ENCODE measurements at regions not wholly inside any gene's neighbourhood (a gene's known extent, or its start where the extent isn't known, plus 50 kb on each side); places are given as distances from the start of the nearest gene placed in this dataset.

- DNase-seq (ENCODE audit: insufficient read length, low spot score) (no peak), FAIRE-seq (no peak)
- TF ChIP-seq POLR2A (IDR thresholded peaks at IDR 0.05; ENCODE audit: low read depth, low read length) (no peak), POLR2AphosphoS5 (IDR thresholded peaks at IDR 0.05; ENCODE audit: low read depth, low read length) (no peak), TAF1 (IDR thresholded peaks at IDR 0.05; ENCODE audit: low read depth, low read length) (no peak), PAX5 (IDR thresholded peaks at IDR 0.05; ENCODE audit: insufficient read depth, low read length, severe bottlenecking) (no peak), POU2F2 (IDR thresholded peaks at IDR 0.05; ENCODE audit: low read depth, low read length) (no peak), SPI1 (IDR thresholded peaks at IDR 0.05; ENCODE audit: low read depth, low read length) (no peak)
These were observed 654.4 kb upstream of the NR5A2 start for GRCh38 chr1:199373139-199373538.

GRCh38 chr1:199377211-199377610 lies 650.3 kb upstream of the NR5A2 start:
- FAIRE-seq (no peak), DNase-seq (ENCODE audit: insufficient read length, low spot score) (no peak)
- no peak for TF ChIP-seq POU2F2 (IDR thresholded peaks at IDR 0.05; ENCODE audit: low read depth, low read length)
- no peak for TF ChIP-seq POLR2AphosphoS5 (IDR thresholded peaks at IDR 0.05; ENCODE audit: low read depth, low read length)
- TF ChIP-seq POLR2A (IDR thresholded peaks at IDR 0.05; ENCODE audit: low read depth, low read length), result no peak
- no peak for TF ChIP-seq PAX5 (IDR thresholded peaks at IDR 0.05; ENCODE audit: insufficient read depth, low read length, severe bottlenecking)
- TF ChIP-seq TAF1 (IDR thresholded peaks at IDR 0.05; ENCODE audit: low read depth, low read length), result no peak
- TF ChIP-seq SPI1 (IDR thresholded peaks at IDR 0.05; ENCODE audit: low read depth, low read length), result no peak

- TF ChIP-seq SPI1 (IDR thresholded peaks at IDR 0.05; ENCODE audit: low read depth, low read length) (no peak), POLR2A (IDR thresholded peaks at IDR 0.05; ENCODE audit: low read depth, low read length) (no peak), TAF1 (IDR thresholded peaks at IDR 0.05; ENCODE audit: low read depth, low read length) (no peak), PAX5 (IDR thresholded peaks at IDR 0.05; ENCODE audit: insufficient read depth, low read length, severe bottlenecking) (no peak), POLR2AphosphoS5 (IDR thresholded peaks at IDR 0.05; ENCODE audit: low read depth, low read length) (no peak), POU2F2 (IDR thresholded peaks at IDR 0.05; ENCODE audit: low read depth, low read length) (no peak)
These were observed 643.7 kb upstream of the NR5A2 start for GRCh38 chr1:199383793-199384192.

GRCh38 chr1:199394856-199395255 lies 632.7 kb upstream of the NR5A2 start:
- no peak for FAIRE-seq
- no peak for DNase-seq (ENCODE audit: insufficient read length, low spot score)
- TF ChIP-seq TAF1 (IDR thresholded peaks at IDR 0.05; ENCODE audit: low read depth, low read length) (no peak), POLR2A (IDR thresholded peaks at IDR 0.05; ENCODE audit: low read depth, low read length) (no peak), PAX5 (IDR thresholded peaks at IDR 0.05; ENCODE audit: insufficient read depth, low read length, severe bottlenecking) (no peak)

More at GRCh38 chr1:199383793-199384192, 643.7 kb upstream of the NR5A2 start:
- DNase-seq (ENCODE audit: insufficient read length, low spot score) (no peak), FAIRE-seq (no peak)

GRCh38 chr1:199396456-199396855 lies 631.1 kb upstream of the NR5A2 start:
- DNase-seq (ENCODE audit: insufficient read length, low spot score) (no peak), FAIRE-seq (no peak)
- TF ChIP-seq POU2F2 (IDR thresholded peaks at IDR 0.05; ENCODE audit: low read depth, low read length) (no peak), POLR2AphosphoS5 (IDR thresholded peaks at IDR 0.05; ENCODE audit: low read depth, low read length) (no peak), SPI1 (IDR thresholded peaks at IDR 0.05; ENCODE audit: low read depth, low read length) (no peak), PAX5 (IDR thresholded peaks at IDR 0.05; ENCODE audit: insufficient read depth, low read length, severe bottlenecking) (no peak), POLR2A (IDR thresholded peaks at IDR 0.05; ENCODE audit: low read depth, low read length) (no peak), TAF1 (IDR thresholded peaks at IDR 0.05; ENCODE audit: low read depth, low read length) (no peak)

GRCh38 chr1:199399996-199400724 lies 627.4 kb upstream of the NR5A2 start:
- DNase-seq (ENCODE audit: insufficient read length, low spot score) (no peak), FAIRE-seq (peak; percentile 76)
- TF ChIP-seq PAX5 (IDR thresholded peaks at IDR 0.05; ENCODE audit: insufficient read depth, low read length, severe bottlenecking) (no peak), SPI1 (IDR thresholded peaks at IDR 0.05; ENCODE audit: low read depth, low read length) (peak; percentile 52; the same call in 1 of the 2 replicates)

- DNase-seq (ENCODE audit: insufficient read length, low spot score) (no peak), FAIRE-seq (no peak)
- TF ChIP-seq SPI1 (IDR thresholded peaks at IDR 0.05; ENCODE audit: low read depth, low read length) (no peak), TAF1 (IDR thresholded peaks at IDR 0.05; ENCODE audit: low read depth, low read length) (no peak), POU2F2 (IDR thresholded peaks at IDR 0.05; ENCODE audit: low read depth, low read length) (no peak), PAX5 (IDR thresholded peaks at IDR 0.05; ENCODE audit: insufficient read depth, low read length, severe bottlenecking) (no peak), POLR2A (IDR thresholded peaks at IDR 0.05; ENCODE audit: low read depth, low read length) (no peak), POLR2AphosphoS5 (IDR thresholded peaks at IDR 0.05; ENCODE audit: low read depth, low read length) (no peak)
These were observed 623.9 kb upstream of the NR5A2 start for GRCh38 chr1:199403531-199404116.

GRCh38 chr1:199404191-199404590 lies 623.3 kb upstream of the NR5A2 start:
- DNase-seq (ENCODE audit: insufficient read length, low spot score), result no peak
- no peak for FAIRE-seq
- no peak for TF ChIP-seq POLR2AphosphoS5 (IDR thresholded peaks at IDR 0.05; ENCODE audit: low read depth, low read length)
- no peak for TF ChIP-seq POU2F2 (IDR thresholded peaks at IDR 0.05; ENCODE audit: low read depth, low read length)
- TF ChIP-seq SPI1 (IDR thresholded peaks at IDR 0.05; ENCODE audit: low read depth, low read length), result no peak
- no peak for TF ChIP-seq TAF1 (IDR thresholded peaks at IDR 0.05; ENCODE audit: low read depth, low read length)
- TF ChIP-seq POLR2A (IDR thresholded peaks at IDR 0.05; ENCODE audit: low read depth, low read length), result no peak
- TF ChIP-seq PAX5 (IDR thresholded peaks at IDR 0.05; ENCODE audit: insufficient read depth, low read length, severe bottlenecking), result no peak

- TF ChIP-seq TAF1 (IDR thresholded peaks at IDR 0.05; ENCODE audit: low read depth, low read length), result no peak
- TF ChIP-seq POU2F2 (IDR thresholded peaks at IDR 0.05; ENCODE audit: low read depth, low read length), result no peak
- no peak for TF ChIP-seq POLR2A (IDR thresholded peaks at IDR 0.05; ENCODE audit: low read depth, low read length)
- no peak for TF ChIP-seq POLR2AphosphoS5 (IDR thresholded peaks at IDR 0.05; ENCODE audit: low read depth, low read length)
- no peak for TF ChIP-seq PAX5 (IDR thresholded peaks at IDR 0.05; ENCODE audit: insufficient read depth, low read length, severe bottlenecking)
- TF ChIP-seq SPI1 (IDR thresholded peaks at IDR 0.05; ENCODE audit: low read depth, low read length), result no peak
- DNase-seq (ENCODE audit: insufficient read length, low spot score) (no peak), FAIRE-seq (no peak)
These were observed 622.5 kb upstream of the NR5A2 start for GRCh38 chr1:199404976-199405375.
